HG03520 (cell line): ENCODE measurements at regions not wholly inside any gene's neighbourhood (a gene's known extent, or its start where the extent isn't known, plus 50 kb on each side); places are given as distances from the start of the nearest gene placed in this dataset.
"Not testable (repeated sequence)": the region's sequence is repeated elsewhere in the genome, so short reads cannot be mapped to it uniquely, and the experiment has no call there.

Experiments
- ATAC-seq: cut with Tn5 transposase; IDR thresholded peaks from one replicate; pipeline ENCODE4 v1.9.1; 2021; ENCODE audit warnings: mild to moderate bottlenecking, moderate library complexity; ENCODE audit not compliant: unreplicated experiment

- not testable (repeated sequence) for ATAC-seq
Observed at GRCh38 chr2:146403546-146404160, 1441.2 kb upstream of the ACVR2A start.

- ATAC-seq, result no peak
Observed at GRCh38 chr2:146392631-146393030, 1452.2 kb upstream of the ACVR2A start.

- ATAC-seq, result no peak
Observed at GRCh38 chr2:146392186-146392585, 1452.6 kb upstream of the ACVR2A start.

GRCh38 chr2:146388757-146389156, 1456.1 kb upstream of the ACVR2A start:
- ATAC-seq, result no peak

- no peak for ATAC-seq
Observed at GRCh38 chr2:146386096-146386495, 1458.7 kb upstream of the ACVR2A start.

GRCh38 chr2:146385031-146385430, 1459.8 kb upstream of the ACVR2A start:
- ATAC-seq, result peak; percentile 58

GRCh38 chr2:146376511-146377064, 1468.2 kb upstream of the ACVR2A start:
- no peak for ATAC-seq

GRCh38 chr2:146374505-146374904, 1470.3 kb upstream of the ACVR2A start:
- no peak for ATAC-seq

- not testable (repeated sequence) for ATAC-seq
Observed at GRCh38 chr2:146371364-146371763, 1473.5 kb upstream of the ACVR2A start.

GRCh38 chr2:146370826-146371225, 1474.0 kb upstream of the ACVR2A start:
- ATAC-seq, result no peak

- ATAC-seq, result no peak
Observed at GRCh38 chr2:146366276-146366675, 1478.6 kb upstream of the ACVR2A start.

- ATAC-seq, result no peak
Observed at GRCh38 chr2:146365041-146365440, 1479.8 kb upstream of the ACVR2A start.

- no peak for ATAC-seq
Observed at GRCh38 chr2:146363731-146364130, 1481.1 kb upstream of the ACVR2A start.

- ATAC-seq, result no peak
Observed at GRCh38 chr2:146351689-146352088, 1493.1 kb upstream of the ACVR2A start.

- ATAC-seq, result no peak
Observed at GRCh38 chr2:146349334-146349733, 1495.5 kb upstream of the ACVR2A start.

GRCh38 chr2:146324951-146325350, 1519.9 kb upstream of the ACVR2A start:
- ATAC-seq, result no peak

- ATAC-seq, result no peak
Observed at GRCh38 chr2:146323564-146323963, 1521.3 kb upstream of the ACVR2A start.

GRCh38 chr2:146321175-146321574, 1523.7 kb upstream of the ACVR2A start:
- ATAC-seq, result no peak

GRCh38 chr2:146317959-146318358, 1526.9 kb upstream of the ACVR2A start:
- ATAC-seq, result no peak

GRCh38 chr2:146312899-146313298, 1531.9 kb upstream of the ACVR2A start:
- ATAC-seq, result no peak

- ATAC-seq, result no peak
Observed at GRCh38 chr2:146305164-146305563, 1539.7 kb upstream of the ACVR2A start.

- no peak for ATAC-seq
Observed at GRCh38 chr2:146301287-146301686, 1543.5 kb upstream of the ACVR2A start.

GRCh38 chr2:146295080-146295670, 1549.7 kb upstream of the ACVR2A start:
- no peak for ATAC-seq
